ENCODE measurements at regions not wholly inside any gene's neighbourhood (a gene's known extent, or its start where the extent isn't known, plus 50 kb on each side); places are given as distances from the start of the nearest gene placed in this dataset.

DNA sequence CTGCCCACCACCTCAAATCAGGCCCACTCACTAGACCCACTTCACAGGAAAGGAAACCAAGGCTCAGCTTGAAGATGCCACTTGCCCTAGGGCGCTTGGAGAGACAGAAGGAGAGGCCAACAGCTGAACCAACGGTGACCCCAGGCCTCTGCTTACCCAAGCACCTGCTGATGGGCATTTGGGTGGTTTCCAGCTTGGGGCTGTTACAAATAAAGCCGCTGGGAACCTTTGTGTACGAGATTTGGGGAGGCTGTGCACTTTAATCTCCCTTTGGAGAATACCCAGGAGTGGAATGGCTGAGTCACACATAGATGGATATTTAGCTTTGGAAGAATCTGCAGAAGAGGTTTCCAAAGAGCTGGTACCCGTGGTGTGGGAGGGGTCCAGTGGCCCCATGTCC lies 50.9 kb upstream of the LINC01488 start:
- no peak overlapping the region for H3K4me3 ChIP-seq
- H3K27ac ChIP-seq, result no peak overlapping the region
- H3K9me3 ChIP-seq, result no peaks in the 10 kb centered on the region
- H3K27me3 ChIP-seq, result no peaks in the 10 kb centered on the region
- H3K36me3 ChIP-seq, result no peaks in the 10 kb centered on the region
- H3K4me1 ChIP-seq, result no peaks in the 10 kb centered on the region
- DNase-seq (ENCODE audit: low spot score), result no peak
- TF ChIP-seq, protein P1, sequence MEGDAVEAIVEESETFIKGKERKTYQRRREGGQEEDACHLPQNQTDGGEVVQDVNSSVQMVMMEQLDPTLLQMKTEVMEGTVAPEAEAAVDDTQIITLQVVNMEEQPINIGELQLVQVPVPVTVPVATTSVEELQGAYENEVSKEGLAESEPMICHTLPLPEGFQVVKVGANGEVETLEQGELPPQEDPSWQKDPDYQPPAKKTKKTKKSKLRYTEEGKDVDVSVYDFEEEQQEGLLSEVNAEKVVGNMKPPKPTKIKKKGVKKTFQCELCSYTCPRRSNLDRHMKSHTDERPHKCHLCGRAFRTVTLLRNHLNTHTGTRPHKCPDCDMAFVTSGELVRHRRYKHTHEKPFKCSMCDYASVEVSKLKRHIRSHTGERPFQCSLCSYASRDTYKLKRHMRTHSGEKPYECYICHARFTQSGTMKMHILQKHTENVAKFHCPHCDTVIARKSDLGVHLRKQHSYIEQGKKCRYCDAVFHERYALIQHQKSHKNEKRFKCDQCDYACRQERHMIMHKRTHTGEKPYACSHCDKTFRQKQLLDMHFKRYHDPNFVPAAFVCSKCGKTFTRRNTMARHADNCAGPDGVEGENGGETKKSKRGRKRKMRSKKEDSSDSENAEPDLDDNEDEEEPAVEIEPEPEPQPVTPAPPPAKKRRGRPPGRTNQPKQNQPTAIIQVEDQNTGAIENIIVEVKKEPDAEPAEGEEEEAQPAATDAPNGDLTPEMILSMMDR (IDR thresholded peaks at IDR 0.05), result no peak

DNA sequence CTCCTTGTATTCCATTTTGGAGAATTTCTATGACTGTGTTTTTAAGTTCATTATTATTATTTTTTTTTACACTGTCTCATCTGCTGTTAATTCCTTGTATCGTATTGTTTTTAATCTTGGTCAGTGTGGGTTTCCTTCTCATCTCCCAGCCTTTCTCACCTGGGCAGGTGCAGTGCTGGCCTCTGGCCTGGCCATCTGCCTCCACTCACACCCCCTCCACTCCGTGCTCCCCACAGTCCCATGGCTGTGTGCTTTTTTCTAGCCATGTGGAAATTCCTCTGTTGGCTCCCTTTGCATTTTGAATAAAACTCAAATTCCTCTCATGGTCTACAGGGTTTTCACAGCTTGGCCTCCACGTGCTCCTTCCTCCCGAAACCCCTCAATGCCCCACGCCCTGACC lies 50.3 kb upstream of the LINC01488 start:
- H3K9me3 ChIP-seq, result no peaks in the 10 kb centered on the region
- no peaks in the 10 kb centered on the region for H3K36me3 ChIP-seq
- TF ChIP-seq, protein P1 (IDR thresholded peaks at IDR 0.05), result no peak
- H3K27ac ChIP-seq, result no peak overlapping the region
- H3K4me1 ChIP-seq, result no peaks in the 10 kb centered on the region
- no peaks in the 10 kb centered on the region for H3K27me3 ChIP-seq
- no peak for DNase-seq (ENCODE audit: low spot score)
- no peak overlapping the region for H3K4me3 ChIP-seq

All from right atrium auricular region (tissue), 2 donors.